IPS DF 4.7 (cell line): ENCODE measurements at regions not wholly inside any gene's neighbourhood (a gene's known extent, or its start where the extent isn't known, plus 50 kb on each side); places are given as distances from the start of the nearest gene placed in this dataset.
"Not testable (repeated sequence)": the region's sequence is repeated elsewhere in the genome, so short reads cannot be mapped to it uniquely, and the experiment has no call there.

Source experiments
- DNase-seq: peaks from one replicate; pipeline ENCODE4 v3.0.0-alpha.2; 2013; ENCODE audit warnings: low spot score; ENCODE audit errors: extremely low read depth

DNA sequence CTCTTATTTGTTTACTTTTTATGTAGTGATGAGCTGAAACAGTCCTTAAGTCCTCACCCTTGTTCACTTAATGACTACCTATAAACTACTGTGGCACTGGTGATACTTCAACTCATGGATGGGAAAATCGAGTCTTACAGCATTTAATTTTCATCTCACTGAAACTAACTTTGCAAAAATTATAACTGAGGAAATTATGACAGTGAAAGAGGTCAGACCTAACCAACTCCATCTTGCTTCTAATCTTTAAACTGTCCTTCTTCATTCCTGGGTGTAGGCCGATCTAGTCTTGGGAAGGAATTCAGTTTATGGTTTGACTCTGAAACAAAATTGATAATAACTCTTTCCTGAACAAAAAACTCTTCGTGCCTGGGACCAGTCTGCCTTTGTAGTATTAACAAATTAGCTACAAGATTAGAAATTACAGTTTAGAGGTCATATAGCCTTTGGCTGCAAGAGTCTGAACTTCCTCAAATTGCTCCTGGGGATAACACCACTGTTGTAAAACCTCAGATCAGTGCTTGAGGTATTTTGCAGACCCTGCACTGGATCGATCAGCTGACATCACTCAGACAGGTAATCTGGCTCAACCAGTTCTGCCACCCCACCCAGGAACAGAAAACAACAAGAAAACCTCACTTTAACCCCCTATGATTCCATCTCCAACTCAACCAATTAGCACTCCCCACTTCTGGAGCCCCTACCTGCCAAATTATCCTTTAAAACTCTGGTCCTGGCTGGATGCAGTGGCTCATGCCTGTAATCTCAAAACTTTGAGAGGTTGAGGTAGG, 995.7 kb upstream of the PRKX start:
- DNase-seq = no peak

DNA sequence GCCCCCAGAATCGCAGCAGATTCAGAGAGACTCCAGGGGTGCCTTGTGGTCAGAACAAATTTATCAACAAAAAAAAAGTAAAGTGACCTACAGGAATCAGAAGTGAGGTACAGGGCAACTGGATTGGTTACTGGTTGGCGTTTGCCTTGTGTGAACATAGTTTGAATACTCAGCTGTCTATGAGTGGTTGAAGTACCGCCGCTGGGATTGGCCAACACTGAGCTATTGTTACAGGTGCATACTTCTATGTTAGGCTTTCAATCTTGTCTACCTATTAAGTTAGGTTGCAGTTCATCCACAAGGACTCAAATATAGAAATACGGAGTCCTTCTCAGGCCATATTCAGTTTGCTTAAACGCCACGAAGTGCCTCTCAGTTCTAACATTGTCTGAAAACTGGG, 993.5 kb upstream of the PRKX start:
- no peak for DNase-seq

DNA sequence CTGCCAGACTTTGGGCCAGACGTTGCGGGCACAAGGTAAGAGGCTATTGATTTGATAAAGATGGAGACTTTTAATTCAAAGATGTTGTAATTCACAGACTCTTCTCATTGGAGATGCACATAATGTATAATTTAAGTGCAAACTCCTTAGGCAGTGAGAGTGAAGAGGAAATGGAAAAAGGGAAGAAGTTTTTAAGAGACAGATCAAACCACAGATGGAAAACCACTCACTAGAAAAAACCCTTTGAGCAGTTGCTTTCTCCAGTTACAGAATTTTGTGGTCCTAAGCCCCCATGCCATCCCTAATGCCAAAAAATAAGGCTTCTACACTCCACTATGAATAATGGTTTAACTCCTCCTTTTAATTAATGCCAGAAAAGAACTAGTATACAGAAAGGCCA, 977.1 kb upstream of the PRKX start:
- no peak for DNase-seq

DNA sequence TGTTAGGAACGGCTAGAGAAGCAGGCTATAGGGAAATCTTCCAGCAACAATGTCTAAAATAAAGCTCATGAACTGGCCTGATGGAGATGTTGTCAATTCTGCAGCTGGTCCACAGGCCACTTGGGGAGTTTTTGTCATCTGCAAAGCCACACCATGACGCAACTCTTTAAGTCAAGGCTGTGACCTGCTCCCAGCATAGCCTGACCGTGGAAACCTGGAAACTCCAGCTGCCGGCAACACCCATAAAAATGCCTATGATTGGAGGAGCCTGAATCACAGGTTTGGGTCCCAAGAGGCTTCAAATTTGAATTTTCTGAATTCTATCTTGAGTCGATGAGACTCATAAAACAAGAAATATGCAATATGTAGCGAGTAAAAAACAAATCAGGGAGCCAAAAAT, 969.2 kb upstream of the PRKX start:
- no peak for DNase-seq

DNA sequence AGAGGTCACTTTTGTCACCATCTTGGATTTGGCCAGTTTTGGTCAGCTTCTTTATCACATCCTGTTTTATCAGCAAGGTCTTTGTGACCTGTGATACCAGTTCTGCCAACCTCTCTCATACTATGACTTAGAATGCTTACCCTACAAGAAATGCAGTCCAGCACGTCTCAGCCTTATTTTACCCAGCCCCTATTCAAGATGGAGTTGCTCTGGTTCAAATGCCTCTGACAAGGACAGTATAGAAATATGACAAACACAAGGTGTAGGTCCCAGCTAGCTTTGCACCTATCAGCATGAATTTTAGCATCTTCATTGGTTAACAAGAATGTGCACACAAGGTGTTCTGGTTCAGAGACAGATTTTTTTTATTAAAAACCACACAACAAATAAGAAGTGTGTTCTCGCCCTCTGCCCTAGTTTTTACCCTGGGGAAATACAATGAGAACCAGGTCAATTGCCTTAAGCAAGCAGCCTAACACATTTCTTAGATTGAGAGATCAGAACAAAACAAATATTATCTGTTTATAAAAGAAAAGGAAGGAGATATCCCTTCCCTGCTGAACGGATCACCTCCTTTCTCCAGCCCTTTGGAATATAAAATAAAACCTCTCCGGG, 962.3 kb upstream of the PRKX start:
- DNase-seq = no peak

DNA sequence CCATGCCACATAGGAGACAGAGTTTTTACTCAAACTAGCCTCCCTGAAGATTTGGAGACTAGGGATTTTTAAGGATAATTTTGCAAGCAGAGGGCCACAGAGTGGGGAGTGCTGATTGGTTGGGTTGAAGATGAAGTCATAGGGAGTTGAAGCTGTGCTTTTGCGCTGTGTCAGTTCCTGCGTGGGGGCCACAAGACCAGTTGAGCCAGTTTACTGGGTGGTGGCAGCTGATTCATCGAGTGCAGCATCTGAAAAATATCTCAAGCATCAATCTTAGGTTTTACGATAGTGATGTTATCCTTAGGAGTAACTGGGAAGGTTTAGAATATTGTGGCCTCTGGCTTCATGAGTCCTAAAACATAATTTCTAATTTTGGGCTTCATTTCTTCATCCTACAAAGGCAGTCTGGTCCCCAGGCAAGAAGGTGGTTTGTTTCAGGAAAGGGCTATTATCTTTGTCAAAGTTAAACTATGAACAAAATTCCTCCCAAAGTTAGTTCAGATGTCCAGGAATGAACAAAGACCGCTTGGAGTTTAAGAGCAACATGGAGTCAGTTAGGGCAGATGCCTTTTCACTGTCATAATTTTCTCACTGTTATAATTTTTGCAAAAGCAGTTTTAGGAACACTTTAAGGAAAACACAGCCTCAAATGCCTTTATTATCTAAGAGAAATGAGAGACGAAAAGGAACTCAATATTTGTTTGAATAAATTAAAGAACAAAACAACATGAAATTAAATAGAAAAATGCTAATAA, 960.8 kb upstream of the PRKX start:
- no peak for DNase-seq

DNA sequence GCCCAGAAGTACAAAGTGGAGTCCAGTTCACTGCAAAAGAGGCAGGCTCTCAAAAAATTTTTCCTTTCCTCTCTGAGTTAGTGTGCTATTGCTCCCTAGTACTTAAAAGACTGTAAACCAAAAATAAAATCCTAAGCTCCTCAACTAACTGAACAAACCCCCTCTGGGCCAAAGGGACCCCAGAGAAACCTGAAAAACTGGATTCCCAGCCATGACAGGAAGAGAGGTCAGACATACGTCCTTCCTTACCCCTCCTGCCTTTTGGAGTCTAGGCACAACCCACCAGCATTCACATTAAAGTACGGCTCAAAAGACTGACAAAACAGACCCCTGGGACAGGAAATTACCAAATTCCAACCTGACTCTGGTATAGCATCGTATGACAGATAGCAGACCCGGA, 957.9 kb upstream of the PRKX start:
- DNase-seq = no peak

DNA sequence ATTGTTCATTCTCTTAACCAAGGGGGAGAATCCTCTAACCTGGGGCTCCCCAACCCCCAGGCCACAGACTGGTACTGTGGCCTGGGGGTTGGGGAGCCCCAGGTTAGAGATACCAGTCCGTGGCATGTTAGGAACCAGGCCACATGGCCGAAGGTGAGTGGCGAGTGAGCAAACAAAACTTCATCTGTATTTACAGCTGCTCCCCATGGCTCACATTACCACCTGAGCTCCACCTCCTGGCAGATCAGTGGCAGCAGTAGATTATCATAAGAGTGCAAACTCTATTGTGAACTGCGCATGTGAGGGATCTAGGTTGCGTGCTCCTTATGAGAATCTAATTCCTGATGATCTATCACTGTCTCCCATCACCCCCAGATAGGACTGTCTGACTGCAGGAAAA, 957.2 kb upstream of the PRKX start:
- DNase-seq = no peak

DNA sequence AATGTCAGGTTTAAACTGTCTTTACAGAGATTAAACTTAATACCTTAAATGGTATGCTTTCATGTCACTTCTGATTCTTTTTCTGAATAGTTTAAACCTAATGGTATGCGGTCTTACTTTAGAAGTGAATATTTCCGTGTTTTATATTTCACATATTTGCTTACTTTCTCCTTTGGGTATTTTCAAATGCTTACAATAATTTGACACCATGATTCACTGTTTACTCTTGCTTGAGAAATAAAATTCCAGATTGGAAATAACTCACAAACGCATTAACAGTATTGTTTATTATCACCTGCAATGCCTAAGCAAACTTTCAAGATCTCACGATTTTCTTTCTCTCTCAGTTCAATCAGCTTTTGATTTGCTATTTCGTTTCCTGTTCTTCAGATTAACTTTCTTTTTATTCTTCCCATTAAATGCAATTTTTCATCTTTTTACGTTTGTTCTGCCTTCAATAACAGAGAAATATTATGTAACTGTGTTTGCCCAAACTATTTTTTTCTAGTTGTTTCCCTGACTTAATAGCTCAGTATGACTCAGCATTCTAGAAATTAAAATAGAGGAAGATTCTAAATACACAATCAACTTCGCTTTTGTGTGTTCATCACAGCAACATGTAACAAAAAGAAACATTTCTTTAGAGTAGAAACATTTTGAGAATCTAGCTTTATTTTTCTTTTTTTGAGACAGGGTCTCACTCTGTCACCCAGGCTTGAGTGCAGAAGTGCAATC, 955.5 kb upstream of the PRKX start:
- DNase-seq = no peak

DNA sequence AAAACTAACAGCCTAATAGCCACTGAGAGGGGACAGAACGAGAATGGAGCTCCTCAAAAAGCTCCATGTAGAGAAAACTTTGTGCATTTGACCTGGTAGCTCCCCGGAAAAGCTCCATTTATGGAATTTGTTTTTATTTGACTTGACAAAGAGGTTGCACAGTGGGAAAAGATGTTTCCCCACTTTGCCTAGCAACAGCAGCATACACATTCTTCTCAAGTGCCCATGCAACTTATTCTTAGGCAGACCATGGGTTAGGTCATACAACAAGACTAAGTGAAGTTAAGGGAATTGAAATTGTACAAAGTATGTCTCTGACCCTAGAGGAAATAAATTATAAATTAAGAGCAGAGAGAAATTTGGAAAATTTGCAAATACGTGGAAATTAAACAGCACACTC, 949.6 kb upstream of the PRKX start:
- no peak for DNase-seq

DNA sequence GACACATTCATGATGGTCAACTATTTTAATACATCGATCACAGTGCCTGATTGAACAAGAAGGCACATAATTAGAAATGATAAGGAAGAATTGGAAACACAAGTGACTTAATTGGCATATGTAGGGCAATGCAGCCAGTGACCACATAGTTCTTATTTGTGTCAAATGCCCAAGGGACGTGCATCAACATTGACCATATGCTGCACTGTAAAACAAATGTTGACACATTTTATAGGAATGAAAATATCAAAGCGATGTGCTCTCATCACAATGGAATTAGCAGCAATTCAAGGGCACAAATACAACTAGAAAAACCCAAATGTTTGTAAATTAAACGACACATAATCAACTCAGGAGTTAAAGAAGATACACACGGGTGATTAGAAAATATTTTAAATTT, 948.3 kb upstream of the PRKX start:
- no peak for DNase-seq

DNA sequence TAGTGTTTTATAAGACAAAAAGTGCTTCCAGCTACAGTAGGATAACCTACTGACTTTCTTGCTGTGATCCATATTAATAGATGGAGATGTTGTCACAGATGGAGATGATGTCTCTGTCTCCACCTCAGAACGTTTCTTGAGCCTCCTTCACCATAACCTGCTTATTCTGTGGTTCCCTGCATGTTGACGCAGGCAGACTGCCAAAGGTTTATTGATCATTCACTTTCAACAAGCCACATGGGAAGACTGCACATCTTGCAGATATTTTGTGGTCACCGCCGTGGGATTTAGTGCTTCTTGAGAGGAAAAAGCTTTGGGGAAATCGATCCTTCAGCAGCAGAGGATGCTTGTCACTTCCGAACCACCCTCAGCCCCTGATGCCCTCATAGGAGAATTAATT, 943.0 kb upstream of the PRKX start:
- no peak for DNase-seq

DNA sequence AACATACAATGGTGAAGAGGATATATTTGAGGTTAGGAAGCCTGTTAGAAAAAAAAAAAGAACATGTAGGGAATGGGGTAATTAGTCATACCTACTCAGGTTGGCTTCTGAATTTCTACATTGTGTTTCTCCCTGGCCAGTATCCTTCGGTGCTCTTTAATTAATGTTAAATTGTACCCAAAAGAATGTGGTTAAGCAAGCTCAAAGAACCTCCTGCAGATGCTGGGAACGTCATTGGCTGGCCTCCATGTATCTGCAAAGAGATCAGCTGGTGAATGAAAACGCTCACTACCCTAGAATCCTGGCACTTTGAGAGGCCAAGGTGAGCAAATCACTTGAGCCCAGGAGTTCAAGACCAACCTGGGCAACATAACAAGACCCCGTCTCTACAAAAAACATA, 942.3 kb upstream of the PRKX start:
- no peak for DNase-seq

DNA sequence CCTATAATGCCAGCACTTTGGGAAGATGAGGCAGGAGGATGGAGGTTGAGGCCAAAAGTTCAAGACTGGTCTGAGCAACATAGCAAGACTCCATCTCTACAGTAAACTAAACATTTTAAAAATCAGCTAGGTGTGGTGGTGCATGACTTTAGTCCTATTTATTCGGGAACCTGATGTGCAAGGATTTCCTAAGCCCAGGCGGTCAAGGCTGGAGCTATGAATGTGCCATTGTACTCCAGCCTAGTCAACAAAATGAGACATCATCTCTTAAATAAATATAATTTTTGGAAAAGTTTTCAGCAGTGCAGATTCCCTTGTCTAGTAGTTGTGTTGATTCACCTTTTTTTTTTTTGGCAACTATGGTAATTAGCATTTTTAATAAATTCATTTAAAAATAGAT, 928.7 kb upstream of the PRKX start:
- no peak for DNase-seq

DNA sequence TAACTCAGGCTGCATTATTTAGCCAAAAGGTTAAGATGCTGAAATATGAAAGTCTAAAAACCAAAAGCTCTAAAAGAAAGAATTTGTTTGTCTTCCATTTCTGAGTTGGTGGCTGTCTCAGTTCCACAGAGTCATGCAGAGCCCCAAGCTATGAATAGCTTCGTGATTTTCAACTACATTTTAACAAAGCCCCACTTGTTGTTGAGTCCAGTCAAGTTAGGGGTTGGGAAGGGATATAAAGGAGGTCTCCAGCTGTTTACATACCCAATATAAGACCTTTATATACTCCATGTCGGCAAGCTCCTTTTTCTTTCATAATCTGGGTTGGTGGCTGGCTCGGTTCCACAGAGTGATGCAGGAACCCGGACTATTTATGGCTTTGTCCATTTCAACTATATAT, 924.6 kb upstream of the PRKX start:
- no peak for DNase-seq

DNA sequence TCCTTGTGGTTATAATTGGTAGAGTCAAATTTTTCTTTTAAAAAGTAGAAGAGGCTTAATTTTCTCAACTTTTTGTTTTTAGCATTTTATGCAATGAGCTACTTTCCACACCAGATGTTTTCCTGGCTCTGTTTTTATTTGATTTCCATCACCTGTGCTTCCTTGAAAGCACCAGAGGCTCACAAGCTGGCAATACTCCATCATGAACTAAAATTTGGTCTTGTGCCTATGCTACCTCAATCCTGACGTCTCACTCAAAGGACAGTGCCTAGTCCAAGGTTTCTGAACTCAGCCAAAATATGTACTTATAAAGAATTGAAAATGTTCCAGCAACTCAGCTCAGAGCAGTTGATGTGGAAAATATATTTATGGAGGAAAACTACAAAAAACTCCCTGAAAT, 914.0 kb upstream of the PRKX start:
- DNase-seq = no peak

DNA sequence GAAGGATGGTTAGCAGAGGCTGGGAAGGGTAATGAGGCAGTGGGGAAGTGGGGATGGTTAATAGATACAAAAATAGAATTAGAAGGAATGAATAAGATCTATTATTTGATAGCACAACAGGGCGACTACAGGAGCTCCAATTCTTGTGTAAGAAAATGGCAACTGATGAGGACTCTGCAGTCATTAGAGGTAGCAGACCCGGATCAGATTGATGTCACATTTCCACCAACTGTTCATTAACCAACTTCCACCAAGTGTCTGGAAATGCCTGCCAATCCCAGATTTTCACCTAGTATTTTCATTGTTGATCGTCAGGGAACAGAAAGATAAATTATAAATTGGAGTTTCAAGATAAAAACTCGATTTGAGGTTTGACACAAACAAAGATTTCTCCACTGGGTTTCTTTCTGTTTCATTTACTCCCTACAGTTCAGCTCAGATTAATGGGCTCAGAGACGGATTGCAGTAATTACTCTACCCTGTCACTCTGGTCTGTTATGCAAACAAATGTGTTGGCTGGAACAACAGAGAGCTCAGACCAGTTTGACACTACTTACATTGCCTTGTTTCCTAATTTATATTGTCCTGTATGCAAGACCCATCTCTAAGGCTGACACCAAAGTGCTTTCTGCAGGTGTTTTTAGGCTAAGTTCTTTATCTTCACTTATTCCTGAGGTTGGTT, 909.2 kb upstream of the PRKX start:
- no peak for DNase-seq

DNA sequence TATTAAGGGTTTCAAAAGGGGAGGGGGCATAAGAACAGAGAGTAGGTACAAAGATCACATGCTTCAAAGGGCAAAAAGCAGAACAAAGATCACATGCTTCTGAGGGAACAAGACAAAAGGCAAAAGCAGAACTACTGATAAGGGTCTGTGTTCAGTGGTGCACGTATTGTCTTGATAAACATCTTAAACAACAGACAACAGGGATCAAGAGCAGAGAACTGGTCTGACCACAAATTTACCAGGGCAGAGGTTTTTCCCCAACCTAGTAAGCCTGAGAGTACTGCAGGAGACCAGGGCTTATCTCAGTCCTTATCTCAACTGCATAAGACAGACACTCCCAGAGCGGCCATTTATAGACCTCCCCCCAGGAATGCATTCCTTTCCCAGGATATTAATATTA, 900.2 kb upstream of the PRKX start:
- not testable (repeated sequence) for DNase-seq

DNA sequence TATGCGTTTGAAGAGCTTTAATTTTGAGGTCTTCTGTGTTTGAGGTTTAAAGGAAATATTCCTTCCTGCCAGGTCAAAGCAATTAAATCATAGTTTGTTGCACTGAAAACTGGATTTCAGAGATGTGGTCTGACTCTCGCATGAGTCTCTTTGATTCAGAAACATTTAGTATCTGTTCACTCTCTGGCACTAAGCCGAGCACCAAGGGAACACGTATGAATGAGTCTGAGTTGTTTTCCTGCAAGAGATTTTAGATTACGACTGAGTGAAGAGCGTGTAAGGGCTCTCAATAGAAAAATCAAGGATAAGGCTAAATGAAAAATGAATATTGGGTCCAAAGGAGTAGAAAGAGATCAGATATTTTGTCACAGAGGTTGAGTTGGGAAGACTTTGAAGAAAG, 875.4 kb upstream of the PRKX start:
- no peak for DNase-seq

DNA sequence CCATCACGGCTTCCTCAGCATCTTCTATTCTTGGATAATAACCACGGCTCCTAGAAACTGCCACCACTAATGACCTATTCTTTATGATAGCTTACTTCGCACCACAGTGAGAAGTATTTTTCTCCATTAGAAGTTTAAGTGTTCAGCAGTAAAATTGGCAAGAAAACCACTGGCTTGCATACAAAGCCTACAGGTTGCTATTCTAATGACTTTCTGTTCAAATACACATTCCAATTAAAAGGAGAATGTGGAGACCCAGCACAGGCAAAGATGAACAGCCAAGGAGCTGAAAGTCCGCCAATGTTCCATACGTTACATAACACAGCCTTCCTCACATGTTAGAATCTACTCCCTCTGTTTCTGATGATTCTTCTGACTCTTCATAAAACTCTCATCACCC, 875.0 kb upstream of the PRKX start:
- no peak for DNase-seq

DNA sequence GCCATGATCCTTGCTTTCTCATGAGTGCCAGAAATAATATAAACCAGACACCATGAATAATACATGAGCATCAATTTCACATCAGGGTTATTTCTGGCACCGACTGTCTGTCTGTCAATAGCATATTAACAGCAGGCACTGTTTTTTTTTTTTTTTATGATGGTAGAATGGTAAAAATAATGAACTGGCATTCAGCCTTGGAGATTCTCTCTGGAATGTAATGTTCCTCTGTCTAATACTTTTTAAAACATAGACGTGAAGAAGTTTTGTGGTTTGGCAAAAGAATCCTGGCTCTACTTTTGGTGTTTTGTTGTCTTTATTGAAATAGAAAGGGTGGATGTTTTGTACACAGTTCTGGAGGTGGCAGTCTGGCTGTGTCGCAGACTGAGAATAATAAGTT, 874.6 kb upstream of the PRKX start:
- no peak for DNase-seq
